HL-60 (cell line): ENCODE measurements at regions not wholly inside any gene's neighbourhood (a gene's known extent, or its start where the extent isn't known, plus 50 kb on each side); places are given as distances from the start of the nearest gene placed in this dataset.

ENCODE experiments used
- GABPA ChIP-seq: IDR thresholded peaks from 2 replicates; pipeline ENCODE4 v1.6.1; 2012; ENCODE audit warnings: low read depth
- POLR2AphosphoS5 ChIP-seq: IDR thresholded peaks from 2 replicates; pipeline ENCODE4 v1.6.1; 2012; ENCODE audit warnings: low read depth
- SPI1 ChIP-seq: IDR thresholded peaks from 2 replicates; pipeline ENCODE4 v1.6.1; 2012; ENCODE audit warnings: low read depth, mild to moderate bottlenecking, borderline replicate concordance
- TF ChIP-seq, protein P1 (sequence below): IDR thresholded peaks from one replicate; pipeline ENCODE4 v1.5.1; 2011; ENCODE audit warnings: low read length, control low read depth, inconsistent platforms; ENCODE audit not compliant: insufficient read depth
- TF ChIP-seq, protein P2 (sequence below): IDR thresholded peaks from 2 replicates; pipeline ENCODE4 v1.6.1; 2012; ENCODE audit warnings: low read depth; ENCODE audit not compliant: insufficient replicate concordance

DNA sequence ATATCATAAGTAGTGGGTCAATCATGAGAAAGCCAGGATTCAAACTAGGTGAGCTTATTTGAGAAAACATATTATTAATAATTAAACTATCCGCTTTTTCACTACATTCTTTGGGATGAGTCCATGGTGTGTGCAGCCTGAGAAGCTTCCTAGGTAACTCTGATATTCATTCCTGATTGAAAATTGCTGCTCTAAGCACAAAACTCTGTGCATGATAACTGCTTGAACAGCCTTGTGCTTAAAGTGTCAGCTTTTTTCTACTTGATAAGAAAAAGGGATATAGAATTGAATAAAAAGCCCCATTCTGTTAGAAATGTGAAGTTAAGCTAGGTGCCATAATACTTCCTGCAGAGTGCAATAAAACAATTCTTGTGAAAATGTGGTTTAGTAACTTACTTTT is 343.5 kb upstream of the LUZP2 start:
- TF ChIP-seq, protein P1, sequence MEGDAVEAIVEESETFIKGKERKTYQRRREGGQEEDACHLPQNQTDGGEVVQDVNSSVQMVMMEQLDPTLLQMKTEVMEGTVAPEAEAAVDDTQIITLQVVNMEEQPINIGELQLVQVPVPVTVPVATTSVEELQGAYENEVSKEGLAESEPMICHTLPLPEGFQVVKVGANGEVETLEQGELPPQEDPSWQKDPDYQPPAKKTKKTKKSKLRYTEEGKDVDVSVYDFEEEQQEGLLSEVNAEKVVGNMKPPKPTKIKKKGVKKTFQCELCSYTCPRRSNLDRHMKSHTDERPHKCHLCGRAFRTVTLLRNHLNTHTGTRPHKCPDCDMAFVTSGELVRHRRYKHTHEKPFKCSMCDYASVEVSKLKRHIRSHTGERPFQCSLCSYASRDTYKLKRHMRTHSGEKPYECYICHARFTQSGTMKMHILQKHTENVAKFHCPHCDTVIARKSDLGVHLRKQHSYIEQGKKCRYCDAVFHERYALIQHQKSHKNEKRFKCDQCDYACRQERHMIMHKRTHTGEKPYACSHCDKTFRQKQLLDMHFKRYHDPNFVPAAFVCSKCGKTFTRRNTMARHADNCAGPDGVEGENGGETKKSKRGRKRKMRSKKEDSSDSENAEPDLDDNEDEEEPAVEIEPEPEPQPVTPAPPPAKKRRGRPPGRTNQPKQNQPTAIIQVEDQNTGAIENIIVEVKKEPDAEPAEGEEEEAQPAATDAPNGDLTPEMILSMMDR, result no peak
- no peak for TF ChIP-seq POLR2AphosphoS5
- TF ChIP-seq, protein P2, sequence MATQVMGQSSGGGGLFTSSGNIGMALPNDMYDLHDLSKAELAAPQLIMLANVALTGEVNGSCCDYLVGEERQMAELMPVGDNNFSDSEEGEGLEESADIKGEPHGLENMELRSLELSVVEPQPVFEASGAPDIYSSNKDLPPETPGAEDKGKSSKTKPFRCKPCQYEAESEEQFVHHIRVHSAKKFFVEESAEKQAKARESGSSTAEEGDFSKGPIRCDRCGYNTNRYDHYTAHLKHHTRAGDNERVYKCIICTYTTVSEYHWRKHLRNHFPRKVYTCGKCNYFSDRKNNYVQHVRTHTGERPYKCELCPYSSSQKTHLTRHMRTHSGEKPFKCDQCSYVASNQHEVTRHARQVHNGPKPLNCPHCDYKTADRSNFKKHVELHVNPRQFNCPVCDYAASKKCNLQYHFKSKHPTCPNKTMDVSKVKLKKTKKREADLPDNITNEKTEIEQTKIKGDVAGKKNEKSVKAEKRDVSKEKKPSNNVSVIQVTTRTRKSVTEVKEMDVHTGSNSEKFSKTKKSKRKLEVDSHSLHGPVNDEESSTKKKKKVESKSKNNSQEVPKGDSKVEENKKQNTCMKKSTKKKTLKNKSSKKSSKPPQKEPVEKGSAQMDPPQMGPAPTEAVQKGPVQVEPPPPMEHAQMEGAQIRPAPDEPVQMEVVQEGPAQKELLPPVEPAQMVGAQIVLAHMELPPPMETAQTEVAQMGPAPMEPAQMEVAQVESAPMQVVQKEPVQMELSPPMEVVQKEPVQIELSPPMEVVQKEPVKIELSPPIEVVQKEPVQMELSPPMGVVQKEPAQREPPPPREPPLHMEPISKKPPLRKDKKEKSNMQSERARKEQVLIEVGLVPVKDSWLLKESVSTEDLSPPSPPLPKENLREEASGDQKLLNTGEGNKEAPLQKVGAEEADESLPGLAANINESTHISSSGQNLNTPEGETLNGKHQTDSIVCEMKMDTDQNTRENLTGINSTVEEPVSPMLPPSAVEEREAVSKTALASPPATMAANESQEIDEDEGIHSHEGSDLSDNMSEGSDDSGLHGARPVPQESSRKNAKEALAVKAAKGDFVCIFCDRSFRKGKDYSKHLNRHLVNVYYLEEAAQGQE, result no peak
- no peak for TF ChIP-seq GABPA
- no peak for TF ChIP-seq SPI1
